ENCODE measurements at regions not wholly inside any gene's neighbourhood (a gene's known extent, or its start where the extent isn't known, plus 50 kb on each side); places are given as distances from the start of the nearest gene placed in this dataset.

GRCh38 chr3:75115695-75116094 is 501.2 kb upstream of the CNTN3 start:
- FAIRE-seq: no peak
- dilution Hi-C loops (cut with MboI; ENCODE audit: extremely low pct_ligation_motif_present, low sequenced_read_pairs): no loop called here
- no peak overlapping the region for H3K4me2 ChIP-seq (ENCODE audit: control insufficient read depth, extremely low read depth, insufficient read depth, low read depth, low read length)
- TF ChIP-seq CTCF (optimal IDR thresholded peaks at IDR 0.05 in 1 of 3, IDR thresholded peaks at IDR 0.05 in 1 of 3, conservative IDR thresholded peaks at IDR 0.05 in 1 of 3; ENCODE audit: extremely low read depth in 1 of 3, insufficient read depth in 2 of 3, low read length in 3 of 3) (no peak), EZH2 (IDR thresholded peaks at IDR 0.05; ENCODE audit: low read length) (no peak)
- H4K20me1 ChIP-seq (ENCODE audit: control insufficient read depth, extremely low read depth, insufficient read depth, low read length): no peaks in the 10 kb centered on the region
- H2AFZ ChIP-seq (ENCODE audit: control insufficient read depth, low read length): no peak overlapping the region
- no peaks in the 10 kb centered on the region for H3K4me1 ChIP-seq (ENCODE audit: control insufficient read depth, extremely low read depth, insufficient read depth, low read length)
- no peaks in the 10 kb centered on the region for H3K79me2 ChIP-seq (ENCODE audit: control insufficient read depth, insufficient read depth, low read length)
- H3K9me1 ChIP-seq (ENCODE audit: control insufficient read depth, extremely low read depth, insufficient read depth, low read length): no peaks in the 10 kb centered on the region
- H3K27ac ChIP-seq (ENCODE audit: control insufficient read depth, insufficient read depth, low read length): no peak overlapping the region
- H3K9ac ChIP-seq (ENCODE audit: control insufficient read depth, extremely low read depth, insufficient read depth, low read length): no peak overlapping the region
- no peaks in the 10 kb centered on the region for H3K9me3 ChIP-seq (ENCODE audit: control insufficient read depth, low read depth, low read length)
- DNase-seq (ENCODE audit: low read depth, low spot score): no peak
- no peaks in the 10 kb centered on the region for H3K36me3 ChIP-seq (ENCODE audit: control insufficient read depth in 2 of 2, extremely low read depth in 1 of 2, insufficient read depth in 2 of 2, low read length in 2 of 2)
- no peak overlapping the region for H3K4me3 ChIP-seq (ENCODE audit: control insufficient read depth in 2 of 3, extremely low read depth in 1 of 3, insufficient read depth in 2 of 3, low read depth in 1 of 3, low read length in 3 of 3)
- no peaks in the 10 kb centered on the region for H3K27me3 ChIP-seq (ENCODE audit: control insufficient read depth, extremely low read depth, insufficient read depth, low read length)

GRCh38 chr3:75118779-75119178 is 504.3 kb upstream of the CNTN3 start:
- Histone ChIP-seq H3K27ac (ENCODE audit: control insufficient read depth, insufficient read depth, low read length) (no peak overlapping the region), H3K9ac (ENCODE audit: control insufficient read depth, extremely low read depth, insufficient read depth, low read length) (no peak overlapping the region), H3K4me2 (ENCODE audit: control insufficient read depth, extremely low read depth, insufficient read depth, low read depth, low read length) (no peak overlapping the region), H2AFZ (ENCODE audit: control insufficient read depth, low read length) (no peak overlapping the region), H3K9me3 (ENCODE audit: control insufficient read depth, low read depth, low read length) (no peaks in the 10 kb centered on the region), H3K79me2 (ENCODE audit: control insufficient read depth, insufficient read depth, low read length) (no peaks in the 10 kb centered on the region), H3K4me3 (ENCODE audit: control insufficient read depth in 2 of 3, extremely low read depth in 1 of 3, insufficient read depth in 2 of 3, low read depth in 1 of 3, low read length in 3 of 3) (no peak overlapping the region), H3K27me3 (ENCODE audit: control insufficient read depth, extremely low read depth, insufficient read depth, low read length) (no peaks in the 10 kb centered on the region), H3K36me3 (ENCODE audit: control insufficient read depth in 2 of 2, extremely low read depth in 1 of 2, insufficient read depth in 2 of 2, low read length in 2 of 2) (no peaks in the 10 kb centered on the region), H4K20me1 (ENCODE audit: control insufficient read depth, extremely low read depth, insufficient read depth, low read length) (no peaks in the 10 kb centered on the region), H3K4me1 (ENCODE audit: control insufficient read depth, extremely low read depth, insufficient read depth, low read length) (no peaks in the 10 kb centered on the region), H3K9me1 (ENCODE audit: control insufficient read depth, extremely low read depth, insufficient read depth, low read length) (no peaks in the 10 kb centered on the region)
- no peak for FAIRE-seq
- dilution Hi-C loops (cut with MboI; ENCODE audit: extremely low pct_ligation_motif_present, low sequenced_read_pairs): no loop called here
- DNase-seq (ENCODE audit: low read depth, low spot score): no peak
- TF ChIP-seq CTCF (optimal IDR thresholded peaks at IDR 0.05 in 1 of 3, IDR thresholded peaks at IDR 0.05 in 1 of 3, conservative IDR thresholded peaks at IDR 0.05 in 1 of 3; ENCODE audit: extremely low read depth in 1 of 3, insufficient read depth in 2 of 3, low read length in 3 of 3): no peak
- no peak for TF ChIP-seq EZH2 (IDR thresholded peaks at IDR 0.05; ENCODE audit: low read length)

All from keratinocyte (primary cell).